Fibroblast of the aortic adventitia (primary cell): ENCODE measurements at regions not wholly inside any gene's neighbourhood (a gene's known extent, or its start where the extent isn't known, plus 50 kb on each side); places are given as distances from the start of the nearest gene placed in this dataset.

Experiments used
- DNase-seq: peaks from one replicate; pipeline ENCODE4 v3.0.0-alpha.2; 2010; ENCODE audit warnings: low read depth
- H3K4me3 ChIP-seq: 2 replicates; pipeline ENCODE4 v1.5.1; 2011; ENCODE audit warnings: low read depth, mild to moderate bottlenecking, control low read depth, low read length, moderate library complexity
- CTCF ChIP-seq: IDR thresholded peaks from 2 replicates; pipeline ENCODE4 v1.5.1; 2011; ENCODE audit warnings: mild to moderate bottlenecking, low read length, control low read depth, inconsistent platforms; ENCODE audit not compliant: insufficient read depth

GRCh38 chr5:41670854-41671479 lies 160.6 kb upstream of the PLCXD3 start:
- H3K4me3 ChIP-seq, result no peak overlapping the region
- no peak for DNase-seq
- no peak for TF ChIP-seq CTCF

GRCh38 chr5:41670216-41670615 lies 159.8 kb upstream of the PLCXD3 start:
- TF ChIP-seq CTCF, result no peak

GRCh38 chr5:41661254-41661653 lies 150.9 kb upstream of the PLCXD3 start:
- TF ChIP-seq CTCF, result no peak
- no peak for DNase-seq
- H3K4me3 ChIP-seq, result no peak overlapping the region

More at GRCh38 chr5:41670216-41670615, 159.8 kb upstream of the PLCXD3 start:
- no peak for DNase-seq
- H3K4me3 ChIP-seq, result no peak overlapping the region

- TF ChIP-seq CTCF, result no peak
- DNase-seq, result no peak
- no peak overlapping the region for H3K4me3 ChIP-seq
These were observed 146.2 kb upstream of the PLCXD3 start for GRCh38 chr5:41656597-41656996.

- TF ChIP-seq CTCF, result no peak
- no peak for DNase-seq
- no peak overlapping the region for H3K4me3 ChIP-seq
These were observed 139.7 kb upstream of the PLCXD3 start for GRCh38 chr5:41650131-41650530.

- no peak overlapping the region for H3K4me3 ChIP-seq
- DNase-seq, result peak; percentile 91
- no peak for TF ChIP-seq CTCF
These were observed 139.3 kb upstream of the PLCXD3 start for GRCh38 chr5:41649659-41650058.

- TF ChIP-seq CTCF, result no peak
- DNase-seq, result peak; percentile 31
- no peak overlapping the region for H3K4me3 ChIP-seq
These were observed 138.6 kb upstream of the PLCXD3 start for GRCh38 chr5:41648996-41649395.
